ENCODE measurements at regions not wholly inside any gene's neighbourhood (a gene's known extent, or its start where the extent isn't known, plus 50 kb on each side); places are given as distances from the start of the nearest gene placed in this dataset.

DNA sequence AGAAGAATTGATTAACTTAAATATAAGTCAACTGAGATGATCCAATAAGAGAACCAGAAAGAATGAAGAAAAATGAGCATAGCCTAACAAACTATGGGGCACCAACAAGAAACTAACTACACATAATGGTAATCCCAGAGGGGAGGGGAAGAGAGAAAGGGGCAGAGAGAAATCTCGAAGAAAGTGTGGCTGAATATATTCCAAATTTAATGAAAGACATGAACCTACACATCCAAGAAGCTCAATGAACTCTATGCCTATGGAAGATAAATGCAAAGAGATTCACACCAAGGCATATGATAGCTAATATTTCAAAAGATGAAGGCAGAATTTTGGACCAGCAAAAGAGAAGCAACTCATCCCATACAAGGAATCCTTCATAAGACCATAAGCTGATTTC lies 649.2 kb downstream of the ZEB2 start:
- TF ChIP-seq, protein P1, sequence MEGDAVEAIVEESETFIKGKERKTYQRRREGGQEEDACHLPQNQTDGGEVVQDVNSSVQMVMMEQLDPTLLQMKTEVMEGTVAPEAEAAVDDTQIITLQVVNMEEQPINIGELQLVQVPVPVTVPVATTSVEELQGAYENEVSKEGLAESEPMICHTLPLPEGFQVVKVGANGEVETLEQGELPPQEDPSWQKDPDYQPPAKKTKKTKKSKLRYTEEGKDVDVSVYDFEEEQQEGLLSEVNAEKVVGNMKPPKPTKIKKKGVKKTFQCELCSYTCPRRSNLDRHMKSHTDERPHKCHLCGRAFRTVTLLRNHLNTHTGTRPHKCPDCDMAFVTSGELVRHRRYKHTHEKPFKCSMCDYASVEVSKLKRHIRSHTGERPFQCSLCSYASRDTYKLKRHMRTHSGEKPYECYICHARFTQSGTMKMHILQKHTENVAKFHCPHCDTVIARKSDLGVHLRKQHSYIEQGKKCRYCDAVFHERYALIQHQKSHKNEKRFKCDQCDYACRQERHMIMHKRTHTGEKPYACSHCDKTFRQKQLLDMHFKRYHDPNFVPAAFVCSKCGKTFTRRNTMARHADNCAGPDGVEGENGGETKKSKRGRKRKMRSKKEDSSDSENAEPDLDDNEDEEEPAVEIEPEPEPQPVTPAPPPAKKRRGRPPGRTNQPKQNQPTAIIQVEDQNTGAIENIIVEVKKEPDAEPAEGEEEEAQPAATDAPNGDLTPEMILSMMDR (IDR thresholded peaks at IDR 0.05), result no peak
- TF ChIP-seq EZH2phosphoT487 (IDR thresholded peaks at IDR 0.05), result no peak
- no peak for TF ChIP-seq EZH2 (IDR thresholded peaks at IDR 0.05)

Data from neural progenitor cell (in vitro differentiated cells).